AG04450 (cell line): ENCODE measurements at regions not wholly inside any gene's neighbourhood (a gene's known extent, or its start where the extent isn't known, plus 50 kb on each side); places are given as distances from the start of the nearest gene placed in this dataset.

Experiments
- CTCF ChIA-PET: fragments of 300-600, 350-600 bp; formaldehyde crosslinking; extraction: SDS; loops from one replicate; lab custom pipeline; 2022; ENCODE audit warnings: antibody characterized with exemption, inconsistent platforms; lab: Charles Lee
- POLR2A ChIA-PET: fragments of 350-600 bp; formaldehyde crosslinking; extraction: SDS; loops from one replicate; lab custom pipeline; 2021; ENCODE audit warnings: antibody characterized with exemption, inconsistent platforms; lab: Yijun Ruan, JAX
- DNase-seq: peaks from one replicate; pipeline ENCODE4 v3.0.0-alpha.2; 2011; ENCODE audit warnings: low read depth, low spot score
- H3K27ac ChIP-seq: one replicate; pipeline ENCODE4 v1.5.1; 2012; ENCODE audit warnings: low read depth, low read length, control low read depth
- H3K27me3 ChIP-seq: one replicate; pipeline ENCODE4 v1.6.0; 2012; ENCODE audit warnings: low read length; ENCODE audit not compliant: control insufficient read depth, insufficient read depth
- H3K4me3 ChIP-seq: 2 replicates; pipeline ENCODE4 v1.5.1; 2011; ENCODE audit warnings: mild to moderate bottlenecking, low read depth, low read length, control low read depth
- H3K9me3 ChIP-seq: 2 replicates; pipeline ENCODE4 v1.5.1; 2012; ENCODE audit warnings: low read length; ENCODE audit not compliant: control insufficient read depth, insufficient read depth
- CTCF ChIP-seq: IDR thresholded peaks from 2 replicates; pipeline ENCODE4 v1.5.1; 2011; ENCODE audit warnings: low read depth, low read length, control low read depth, inconsistent platforms

GRCh38 chr11:103537904-103538502 is 428.8 kb downstream of the DYNC2H1 start:
- Histone ChIP-seq H3K9me3 (peaks cover 9% of the 10 kb centered on the region), H3K27me3 (no peaks in the 10 kb centered on the region), H3K27ac (no peak overlapping the region), H3K4me3 (no peak overlapping the region)
- no peak for DNase-seq
- peak; percentile 71 for TF ChIP-seq CTCF
- POLR2A ChIA-PET: no interaction called here
- CTCF ChIA-PET: interaction anchor here (0.6 to 4.7 kb wide), 27 partner anchors 10 to 429 kb away, joined by 3 to 36 read pairs (median 3); partner anchors contain the start of gene DYNC2H1

- Histone ChIP-seq H3K27ac (no peak overlapping the region), H3K4me3 (no peak overlapping the region), H3K9me3 (peaks cover 9% of the 10 kb centered on the region), H3K27me3 (no peaks in the 10 kb centered on the region)
- no peak for DNase-seq
- ChIA-PET POLR2A (no interaction called here), CTCF (interaction anchor here (1.0 to 4.7 kb wide), 7 partner anchors 9 to 430 kb away, joined by 3 to 36 read pairs (median 6); partner anchors contain the start of gene DYNC2H1)
- no peak for TF ChIP-seq CTCF
These were observed 429.9 kb downstream of the DYNC2H1 start for GRCh38 chr11:103539166-103539565.

- Histone ChIP-seq H3K27me3 (no peaks in the 10 kb centered on the region), H3K27ac (no peak overlapping the region), H3K4me3 (no peak overlapping the region), H3K9me3 (peaks cover 9% of the 10 kb centered on the region)
- POLR2A ChIA-PET: no interaction called here
- CTCF ChIA-PET: no interaction called here
- DNase-seq: no peak
- no peak for TF ChIP-seq CTCF
These were observed 432.1 kb downstream of the DYNC2H1 start for GRCh38 chr11:103541186-103541795.

GRCh38 chr11:103542851-103543250 is 433.6 kb downstream of the DYNC2H1 start:
- TF ChIP-seq CTCF: no peak
- Histone ChIP-seq H3K4me3 (no peak overlapping the region), H3K9me3 (peaks cover 9% of the 10 kb centered on the region), H3K27me3 (no peaks in the 10 kb centered on the region), H3K27ac (no peak overlapping the region)
- POLR2A ChIA-PET: no interaction called here
- CTCF ChIA-PET: no interaction called here
- no peak for DNase-seq

GRCh38 chr11:103543456-103543855 is 434.2 kb downstream of the DYNC2H1 start:
- H3K27me3 ChIP-seq: no peaks in the 10 kb centered on the region
- H3K27ac ChIP-seq: no peak overlapping the region
- ChIA-PET CTCF (no interaction called here), POLR2A (no interaction called here)
- TF ChIP-seq CTCF: no peak
- H3K9me3 ChIP-seq: peaks cover 9% of the 10 kb centered on the region
- H3K4me3 ChIP-seq: no peak overlapping the region
- DNase-seq: no peak
